ENCODE measurements at regions not wholly inside any gene's neighbourhood (a gene's known extent, or its start where the extent isn't known, plus 50 kb on each side); places are given as distances from the start of the nearest gene placed in this dataset.

DNA sequence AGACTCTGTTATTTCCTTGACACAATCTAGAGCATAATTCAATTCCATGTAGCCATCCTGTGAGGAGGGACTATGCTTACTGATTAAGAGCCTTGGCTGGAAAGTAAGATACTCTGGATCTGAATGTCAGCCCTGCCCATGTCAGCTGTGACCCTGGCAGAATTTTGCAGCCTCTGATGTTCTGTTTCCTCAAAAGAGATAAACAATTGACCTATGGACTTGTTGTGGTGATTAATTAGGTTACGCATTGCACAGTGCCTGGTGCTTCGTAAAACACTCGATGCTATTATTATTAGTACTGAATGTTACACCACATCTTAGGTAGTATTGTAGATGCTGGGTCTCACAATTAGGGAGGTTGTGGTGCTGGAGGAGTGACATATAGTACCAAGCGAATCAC lies 161.3 kb upstream of the MEIS2 start:
- FAIRE-seq: no peak

DNA sequence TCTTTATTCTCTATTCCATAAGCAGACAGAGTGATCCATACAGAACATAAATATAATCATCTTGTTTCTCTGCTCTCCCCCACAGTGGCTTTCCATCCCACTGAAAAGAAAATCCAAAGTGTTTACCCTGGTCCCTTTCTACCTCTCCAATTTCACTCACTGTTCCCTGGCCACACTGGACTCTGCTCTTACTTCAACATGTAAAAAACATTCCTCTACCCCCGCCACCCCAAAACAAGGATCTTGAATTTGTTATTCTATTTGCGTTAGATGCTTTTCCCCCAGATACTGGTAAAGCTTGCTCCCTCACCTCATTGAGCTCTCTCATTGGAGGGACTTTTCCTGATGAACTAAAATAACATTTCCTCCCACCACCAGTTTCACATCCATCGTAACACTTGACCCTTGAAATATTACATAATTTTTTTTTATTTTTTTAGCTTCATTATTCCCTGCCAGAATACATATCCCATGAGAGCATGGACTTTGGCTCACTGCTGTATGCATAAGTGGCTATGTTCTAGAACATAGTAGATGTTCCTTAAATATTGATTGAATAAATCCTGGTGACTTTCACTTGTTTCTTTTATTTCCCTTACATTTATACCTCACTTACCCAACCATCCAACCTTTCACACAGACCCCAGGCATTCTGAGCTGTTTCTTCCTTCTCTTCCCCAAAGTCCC lies 162.7 kb upstream of the MEIS2 start:
- no peak for FAIRE-seq

DNA sequence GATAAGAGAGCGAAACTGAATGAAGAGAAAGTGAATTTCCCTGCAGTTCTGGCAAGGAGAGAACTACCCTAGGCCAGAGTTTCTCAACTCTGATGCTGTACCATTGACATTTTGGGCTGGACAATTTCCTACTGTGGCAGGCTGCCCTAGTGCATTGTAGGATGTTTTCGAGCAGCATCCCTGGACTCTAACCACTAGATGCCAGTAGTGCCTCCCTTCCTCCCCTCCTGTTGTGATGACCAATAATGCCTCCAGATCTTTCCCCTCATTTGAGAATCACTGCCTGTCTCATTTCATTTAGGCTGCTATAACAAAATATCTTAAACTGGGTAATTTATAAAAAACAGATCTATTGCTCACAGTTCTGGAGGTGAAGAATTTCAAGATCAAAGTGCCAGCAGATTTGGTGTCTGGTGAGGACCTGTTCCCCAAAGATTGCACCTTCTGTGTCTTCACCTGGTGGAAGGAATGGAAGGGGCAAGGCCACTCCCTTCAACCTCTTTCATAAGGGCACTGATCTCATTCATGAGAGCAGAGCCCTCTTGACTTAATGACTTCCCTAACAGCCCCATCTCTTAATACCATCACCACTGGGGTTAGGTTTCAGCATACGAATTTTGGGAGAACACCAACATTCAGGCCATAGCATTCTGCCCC lies 188.9 kb upstream of the MEIS2 start:
- FAIRE-seq: no peak

DNA sequence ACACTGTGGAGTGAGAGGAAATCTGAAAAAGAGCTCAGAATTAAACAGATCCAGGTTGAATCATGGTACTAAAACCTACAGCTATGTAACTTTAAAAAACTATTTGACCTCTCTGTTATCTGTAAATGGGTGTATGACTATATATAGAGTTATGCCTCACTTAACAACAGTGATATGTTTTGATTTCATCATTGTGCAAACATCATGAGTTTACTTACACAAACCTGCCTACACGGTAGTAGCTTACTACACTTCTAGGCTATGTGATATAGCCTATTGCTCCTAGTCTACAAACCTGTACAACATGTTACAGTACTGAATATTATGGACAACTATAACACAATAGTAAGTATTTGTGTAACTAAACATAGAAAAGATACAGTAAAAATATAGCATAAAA lies 191.6 kb upstream of the MEIS2 start:
- FAIRE-seq: no peak

DNA sequence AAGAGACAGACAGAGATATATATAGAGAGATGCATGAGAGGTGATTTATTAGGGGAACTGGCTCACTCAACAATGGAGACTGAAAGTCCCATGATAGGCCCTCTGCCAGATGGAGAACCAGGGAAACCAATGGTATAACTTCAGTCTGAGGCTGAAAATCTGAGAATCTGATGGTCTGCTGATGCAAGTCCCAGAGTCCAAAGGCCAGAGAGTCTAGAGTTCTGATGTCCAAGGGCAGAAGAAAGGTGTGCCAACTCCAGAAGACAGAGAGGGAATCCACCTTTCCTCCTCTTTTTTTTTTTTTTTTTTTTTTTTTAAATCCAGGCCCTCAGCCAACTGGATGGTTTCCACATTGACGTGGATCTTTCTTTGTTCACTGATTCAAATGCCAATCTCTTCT lies 197.9 kb upstream of the MEIS2 start:
- FAIRE-seq: no peak

DNA sequence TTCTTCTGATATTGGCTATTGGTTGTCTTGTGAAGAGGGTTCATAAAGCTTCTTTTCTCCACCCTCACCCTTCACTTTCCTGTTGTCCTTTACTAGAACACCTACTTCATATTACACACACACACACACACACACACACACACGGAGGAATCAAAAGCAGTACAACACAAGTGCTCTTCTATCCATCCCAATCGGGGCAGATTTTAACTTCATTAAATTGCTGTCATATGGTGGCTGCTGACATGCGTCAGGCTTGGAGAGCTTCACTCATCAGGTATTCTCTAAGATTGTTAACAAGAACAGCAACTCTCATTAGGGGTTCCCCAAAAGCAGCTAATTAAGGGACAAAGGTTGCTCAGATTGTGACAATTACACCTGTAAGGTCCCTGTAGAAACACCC lies 239.1 kb upstream of the MEIS2 start:
- no peak for FAIRE-seq

DNA sequence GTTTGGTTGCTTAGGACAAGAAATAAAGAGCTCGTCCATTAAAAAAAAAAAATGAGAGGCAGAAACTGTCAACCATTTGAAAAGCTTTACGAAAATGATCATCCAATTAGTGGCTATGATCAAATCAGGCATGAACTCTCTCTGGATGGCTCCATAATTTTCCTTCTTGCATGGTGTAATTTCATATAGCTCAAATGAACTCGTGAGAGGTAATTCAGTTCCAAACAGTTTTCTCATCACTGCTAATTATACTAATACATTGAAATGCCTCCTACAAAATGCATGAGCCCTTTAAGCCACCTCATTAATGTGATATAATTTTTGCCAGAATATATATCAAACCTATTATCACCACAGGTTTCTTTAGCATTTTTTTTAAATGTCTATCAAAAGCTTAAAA lies 239.5 kb upstream of the MEIS2 start:
- FAIRE-seq: peak; percentile 21

DNA sequence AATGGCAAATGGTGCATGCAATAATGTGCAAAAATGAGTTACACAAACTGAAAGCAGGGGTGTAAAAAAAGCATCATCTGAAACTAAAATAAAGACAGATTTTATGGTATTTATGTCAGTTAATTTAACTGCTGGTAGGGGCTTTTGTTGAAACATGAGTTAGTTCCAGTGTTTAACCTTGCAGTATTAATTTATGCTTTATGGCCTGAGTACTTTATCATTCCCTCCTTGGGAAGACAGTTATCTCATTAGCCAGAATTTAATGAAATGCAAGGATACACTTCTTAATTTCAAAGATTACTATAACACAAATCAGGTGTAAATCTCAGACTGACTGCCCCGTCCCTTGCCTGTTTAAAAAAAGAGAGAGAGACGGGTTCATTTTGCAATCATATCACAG lies 240.1 kb upstream of the MEIS2 start:
- FAIRE-seq: no peak

DNA sequence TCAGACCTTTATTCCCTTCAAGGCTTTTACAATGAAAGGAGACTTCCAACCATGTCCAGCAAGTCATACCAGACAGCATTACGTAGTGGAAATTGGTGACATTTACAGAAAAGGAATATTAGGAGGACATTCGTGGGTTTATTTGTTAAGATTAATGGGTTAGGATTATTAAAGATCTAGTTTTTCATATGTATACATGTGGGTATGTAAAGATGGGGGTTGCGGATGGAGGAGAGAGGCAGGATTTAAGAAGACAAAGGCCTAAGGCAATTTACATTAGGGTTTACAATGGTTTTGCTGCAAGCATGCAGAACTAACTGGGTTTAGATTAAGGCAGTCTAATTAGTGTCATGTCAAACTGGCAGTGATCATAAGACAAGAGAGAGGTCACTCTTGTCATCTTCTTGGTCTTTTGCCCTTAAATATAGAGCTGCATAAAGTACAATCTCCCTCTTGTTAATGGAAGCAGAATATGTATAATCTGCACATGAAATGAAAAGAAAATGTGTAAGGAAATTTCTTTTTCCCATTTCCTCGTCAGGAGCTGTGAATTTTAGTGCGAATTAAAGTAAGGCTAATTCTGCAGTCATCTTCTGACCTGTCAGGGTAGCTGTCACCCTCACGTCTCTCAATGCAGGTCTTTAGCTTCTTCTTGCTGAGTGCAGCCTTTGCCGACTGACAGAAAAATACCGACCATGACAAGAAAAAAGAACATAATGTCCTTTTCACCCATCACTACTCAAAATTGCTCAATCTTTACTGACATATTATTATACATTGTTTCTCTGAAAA lies 258.9 kb upstream of the MEIS2 start:
- FAIRE-seq: no peak

DNA sequence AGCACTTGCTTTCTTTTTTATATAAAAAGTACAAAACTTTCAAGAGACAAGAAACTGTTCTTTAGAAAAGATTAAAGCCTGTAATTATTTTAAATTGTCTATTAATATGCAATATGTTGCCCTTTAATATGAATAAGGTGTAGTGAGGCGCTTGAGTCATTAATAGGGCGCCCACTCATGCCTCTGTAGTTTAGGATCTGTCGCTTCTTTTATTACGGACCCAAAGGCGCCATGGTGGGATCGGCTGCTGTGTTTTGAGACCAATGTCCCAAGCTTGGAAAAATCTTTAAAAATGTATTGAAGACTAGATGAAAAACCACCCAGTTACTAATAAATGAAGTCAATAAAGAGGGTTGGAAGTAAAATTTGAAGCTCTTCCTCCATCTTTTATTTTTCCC lies 259.5 kb upstream of the MEIS2 start:
- no peak for FAIRE-seq

DNA sequence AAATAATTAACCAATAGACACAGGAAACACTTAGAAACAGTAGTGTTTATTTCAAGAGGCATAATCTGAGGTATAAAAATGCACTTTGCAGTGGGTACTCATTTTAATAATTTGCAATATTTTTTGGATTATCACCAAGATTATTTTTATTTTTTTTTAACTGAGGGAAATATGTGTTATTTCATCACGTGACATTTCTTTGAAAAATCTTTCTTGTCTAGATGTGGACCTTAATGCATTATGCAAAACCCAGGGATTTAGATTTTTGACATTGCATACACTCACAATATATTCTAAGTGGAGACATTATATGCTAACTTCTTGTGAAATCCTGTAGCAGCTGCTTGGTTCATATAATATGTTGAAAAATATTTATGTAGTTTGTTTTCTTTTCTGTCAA lies 260.4 kb upstream of the MEIS2 start:
- peak; percentile 27 for FAIRE-seq

DNA sequence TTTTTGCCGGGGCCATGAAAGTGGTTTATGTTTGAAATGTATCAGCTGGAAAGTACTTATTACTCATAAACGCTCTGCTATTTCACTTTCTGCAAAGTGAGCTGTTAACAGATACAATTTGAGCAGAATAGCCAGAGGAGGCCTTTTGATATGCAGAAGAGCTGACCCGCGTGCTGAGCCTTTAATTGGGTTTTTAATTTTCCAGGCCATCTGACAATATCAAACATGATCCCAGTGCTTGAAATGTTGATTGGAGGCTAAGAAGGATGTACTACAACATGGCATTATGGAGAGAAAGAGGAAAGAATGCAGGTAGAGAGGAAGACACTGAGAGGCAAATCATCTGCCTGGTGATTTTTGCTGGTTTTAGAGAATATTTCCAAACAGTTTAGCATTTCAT lies 261.3 kb upstream of the MEIS2 start:
- no peak for FAIRE-seq

DNA sequence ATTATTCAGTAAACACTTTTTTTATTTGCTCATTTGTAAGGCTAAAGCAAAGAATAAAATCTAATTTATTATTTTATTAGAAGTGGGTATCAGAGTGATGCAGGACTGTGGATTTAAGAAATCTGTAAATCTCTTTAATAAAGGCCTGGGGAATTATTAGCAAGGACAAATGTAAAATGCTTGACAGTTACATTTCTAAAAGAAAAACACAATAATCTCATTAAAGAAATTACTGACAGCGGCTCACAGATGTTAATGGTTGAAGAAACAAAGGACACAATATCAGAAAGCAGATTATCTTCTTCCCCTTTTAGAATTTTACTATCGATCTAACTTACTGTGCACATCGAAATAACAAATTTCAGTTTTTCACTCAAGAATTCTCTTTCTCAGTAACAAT lies 262.1 kb upstream of the MEIS2 start:
- no peak for FAIRE-seq

DNA sequence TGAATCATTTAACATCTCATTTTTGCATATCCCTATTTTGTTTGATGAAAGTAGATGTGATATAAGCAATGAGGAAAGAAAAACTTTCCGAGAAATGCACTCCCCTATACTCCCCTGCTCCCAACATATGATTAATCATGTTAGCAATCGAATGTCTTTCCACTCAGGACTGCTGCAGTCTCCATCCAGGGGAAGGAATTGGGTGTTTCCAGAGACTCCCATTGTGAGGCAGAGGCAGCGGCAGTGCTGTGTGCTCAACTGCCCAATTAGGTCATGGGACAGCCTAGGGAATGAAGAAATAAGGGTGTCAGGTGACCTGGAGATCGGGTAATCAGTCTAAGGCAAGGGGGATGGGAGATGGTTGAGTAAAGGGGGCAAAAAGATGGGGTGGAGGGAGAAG lies 268.6 kb upstream of the MEIS2 start:
- no peak for FAIRE-seq

DNA sequence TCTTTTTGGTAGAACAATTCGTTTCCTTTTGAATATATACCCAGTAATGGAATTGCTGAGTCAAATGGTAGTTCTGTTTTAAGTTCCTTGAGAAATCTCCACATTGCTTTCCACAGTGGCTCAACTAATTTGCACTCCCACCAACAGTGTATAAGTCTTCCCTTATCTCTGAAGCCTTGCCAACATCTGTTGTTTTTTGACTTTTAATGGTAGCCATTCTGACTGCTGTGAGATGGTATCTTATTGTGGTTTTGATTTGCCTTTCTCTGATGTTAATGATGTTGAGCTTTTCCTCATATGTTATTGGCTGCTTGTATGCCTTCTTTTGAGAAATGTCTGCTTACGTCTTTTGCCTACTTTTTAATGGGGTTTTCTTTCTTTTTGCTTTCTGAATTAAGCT lies 270.6 kb upstream of the MEIS2 start:
- no peak for FAIRE-seq

DNA sequence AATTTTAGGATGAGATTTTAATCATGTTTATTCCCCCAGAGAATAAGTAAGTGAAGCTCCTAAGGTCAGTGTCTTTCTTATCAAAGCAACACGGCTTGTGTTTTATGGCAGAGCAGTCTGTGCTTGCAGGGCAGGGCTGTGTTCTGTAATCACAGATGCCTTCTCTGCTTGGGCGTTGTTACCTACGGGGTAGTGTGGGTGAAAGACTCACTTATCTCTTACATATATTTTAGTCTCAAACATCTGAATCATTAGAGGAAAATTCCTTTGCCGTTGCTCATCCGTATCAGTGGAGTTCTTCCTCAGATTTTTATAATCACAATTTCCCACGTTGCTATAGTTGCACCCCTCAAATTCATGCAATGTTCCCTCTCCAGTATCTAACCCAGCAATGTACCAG lies 271.7 kb upstream of the MEIS2 start:
- FAIRE-seq: no peak

DNA sequence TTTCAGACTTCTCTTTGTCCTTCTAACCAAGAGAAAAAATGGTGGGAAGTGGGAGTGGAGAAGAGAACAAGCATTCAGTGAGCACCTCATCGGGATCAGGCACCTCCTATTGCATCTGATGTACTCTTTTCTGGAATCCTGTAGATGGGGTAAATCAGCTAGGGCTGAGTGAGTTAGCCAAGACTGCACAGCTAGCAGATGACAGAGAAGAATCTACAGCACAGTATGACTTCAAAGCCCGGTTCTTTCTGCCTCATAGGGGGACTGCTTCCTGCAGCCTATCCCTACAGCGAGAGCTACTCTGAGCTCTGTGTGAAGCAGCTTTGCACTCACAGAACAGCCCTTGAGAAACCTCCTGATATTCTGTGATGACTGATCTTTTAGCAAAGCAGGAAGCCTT lies 275.2 kb upstream of the MEIS2 start:
- FAIRE-seq: no peak

DNA sequence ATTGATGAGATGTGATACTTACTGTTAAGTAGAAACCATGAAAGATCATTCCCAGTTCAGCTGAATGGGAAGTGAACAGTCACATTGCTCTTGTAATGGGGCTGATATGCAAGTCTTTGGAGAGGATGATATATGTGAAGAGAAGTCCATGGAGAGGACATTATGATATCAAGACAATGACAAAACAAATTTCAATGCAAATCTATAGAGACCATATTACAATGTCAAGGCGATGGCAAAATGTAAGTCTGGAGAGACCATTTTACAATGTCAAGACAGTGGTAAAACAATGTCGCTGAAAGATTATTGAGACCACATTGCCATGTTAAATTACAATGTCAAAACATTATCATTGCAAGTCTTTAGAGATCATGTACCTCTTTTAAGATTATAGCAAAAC lies 277.1 kb upstream of the MEIS2 start:
- FAIRE-seq: no peak

DNA sequence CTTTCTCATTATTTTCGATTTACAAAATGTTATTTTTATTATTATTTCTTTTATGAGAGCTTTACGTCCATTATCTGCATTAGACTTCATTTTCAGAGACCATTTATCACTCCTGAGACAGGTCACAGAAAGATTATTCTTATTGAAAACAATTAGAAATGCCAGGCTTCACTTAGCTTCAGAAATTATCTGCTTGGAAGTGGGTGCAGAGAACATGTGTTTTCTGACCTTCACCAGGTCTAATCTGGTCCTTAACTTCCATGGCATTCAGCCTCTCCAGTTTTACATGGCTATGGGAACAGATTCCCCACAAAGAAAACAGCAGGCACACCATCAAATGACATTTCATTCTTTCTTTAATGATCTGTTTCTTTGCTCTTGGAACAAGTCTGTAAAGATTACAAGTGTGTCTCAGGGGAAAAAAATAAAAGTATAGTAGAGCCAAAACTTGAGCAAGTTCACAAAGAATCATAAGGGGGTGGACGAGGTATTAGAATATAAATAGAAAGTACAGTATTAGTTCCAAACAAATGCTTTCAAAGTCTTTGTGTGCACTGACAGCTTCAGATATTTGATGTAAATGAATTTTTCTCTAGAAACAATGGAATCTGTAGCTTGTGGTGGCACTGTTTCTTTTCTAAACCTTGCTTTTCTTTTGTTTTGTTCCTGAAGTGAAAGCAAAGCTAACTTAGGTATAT lies 294.2 kb upstream of the MEIS2 start:
- FAIRE-seq: no peak

DNA sequence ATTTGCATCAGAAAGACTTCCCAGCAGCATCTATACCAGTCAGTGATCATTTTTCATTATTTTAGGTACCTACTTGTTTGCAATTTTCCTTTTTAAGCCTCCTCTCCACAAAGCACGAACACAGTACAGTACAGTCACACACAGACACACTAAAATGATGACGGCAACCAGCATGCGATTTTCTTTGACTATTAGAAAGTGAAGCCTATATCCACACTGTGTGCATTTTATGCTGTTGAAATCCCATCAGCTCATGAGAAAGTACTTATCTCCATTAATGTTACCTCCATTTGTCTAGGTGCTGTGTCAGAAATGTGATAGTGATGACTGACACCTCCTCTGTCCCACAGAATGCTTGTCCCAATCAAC lies 294.7 kb upstream of the MEIS2 start:
- FAIRE-seq: no peak

DNA sequence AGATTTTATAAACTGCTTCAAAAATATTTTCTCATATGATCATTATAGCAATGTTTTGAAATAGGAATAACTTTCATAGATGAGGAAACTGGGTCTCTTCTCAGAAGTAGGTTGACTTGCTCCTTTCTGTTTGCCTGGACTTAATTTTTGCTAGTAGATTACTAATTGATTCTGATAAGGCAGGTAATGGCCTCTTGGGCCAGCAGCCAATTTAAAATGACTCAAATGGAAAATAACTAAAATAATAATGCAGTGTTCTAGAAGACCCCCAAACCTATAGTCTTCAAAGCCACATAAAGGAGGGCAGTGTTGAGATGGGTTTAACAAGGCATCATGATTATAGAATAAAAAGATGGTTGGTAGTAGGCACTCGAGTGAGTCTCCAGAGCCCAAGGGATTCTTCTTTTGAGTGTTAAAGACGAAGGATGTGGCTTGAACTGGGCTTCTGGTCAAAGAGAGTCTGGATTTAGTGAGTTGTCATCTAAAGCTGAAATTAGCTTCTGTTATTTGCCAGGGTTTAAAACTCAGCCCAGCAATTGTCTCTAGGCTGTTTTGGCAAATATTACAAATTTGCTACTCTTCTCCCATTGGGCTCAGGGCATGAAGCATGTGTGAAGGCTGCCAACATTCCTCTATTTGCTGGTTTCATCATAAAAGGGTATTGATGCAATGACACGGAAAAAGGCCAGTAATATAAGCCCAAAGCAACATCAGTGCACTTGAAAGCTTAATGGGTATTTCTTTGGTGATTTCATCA lies 297.1 kb upstream of the MEIS2 start:
- peak; percentile 21 for FAIRE-seq

DNA sequence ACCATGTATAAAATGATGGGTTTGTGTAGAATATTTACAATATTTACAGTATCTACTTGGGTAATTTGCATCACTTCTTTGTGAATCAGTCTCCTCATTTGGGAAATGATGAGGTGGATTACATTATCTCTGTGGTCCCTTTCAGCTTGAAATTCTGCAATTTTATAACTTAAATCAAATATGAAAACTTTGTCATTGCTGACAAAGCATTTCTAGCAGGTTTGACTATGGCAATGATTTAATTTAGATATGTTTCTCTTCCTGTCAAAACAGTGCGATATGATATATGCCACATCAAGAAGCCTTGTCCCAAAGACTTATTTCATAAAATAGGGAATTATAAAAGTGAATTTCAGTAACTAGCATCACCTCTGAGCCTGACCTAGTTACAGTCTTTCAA lies 315.8 kb upstream of the MEIS2 start:
- no peak for FAIRE-seq

DNA sequence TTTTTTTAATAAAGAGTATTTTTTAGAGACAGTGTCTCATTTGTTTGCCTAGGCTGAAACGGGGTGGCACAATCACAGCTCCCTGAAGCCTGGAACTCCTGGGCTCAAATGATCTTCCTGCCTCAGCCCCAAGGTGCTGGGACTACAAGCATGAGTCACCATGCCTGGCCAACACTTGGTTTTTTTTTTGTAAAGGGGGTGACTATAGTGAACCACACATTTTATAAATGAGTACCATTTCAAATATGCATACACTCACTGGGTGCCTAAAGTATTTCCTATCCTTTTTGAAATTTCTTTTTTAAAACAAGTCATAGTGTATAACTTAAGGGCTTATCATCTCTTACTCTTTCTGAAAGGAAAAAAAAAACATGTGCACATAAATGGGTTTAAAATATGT lies 325.2 kb upstream of the MEIS2 start:
- FAIRE-seq: no peak

Data from islet of Langerhans (tissue), 1 donor.